Epithelial cell of proximal tubule (primary cell): ENCODE measurements at regions not wholly inside any gene's neighbourhood (a gene's known extent, or its start where the extent isn't known, plus 50 kb on each side); places are given as distances from the start of the nearest gene placed in this dataset.

Experiments used
- DNase-seq: peaks from one replicate; pipeline ENCODE4 v3.0.0-alpha.2; 2011; ENCODE audit warnings: low read depth
- H3K4me3 ChIP-seq: 2 replicates; pipeline ENCODE4 v1.5.1; 2011; ENCODE audit warnings: low read depth, mild to moderate bottlenecking, low read length
- TF ChIP-seq, protein P1 (sequence below): conservative IDR thresholded peaks from 2 replicates; pipeline ENCODE4 v1.5.1; 2012; ENCODE audit warnings: low read depth, mild to moderate bottlenecking, low read length

DNA sequence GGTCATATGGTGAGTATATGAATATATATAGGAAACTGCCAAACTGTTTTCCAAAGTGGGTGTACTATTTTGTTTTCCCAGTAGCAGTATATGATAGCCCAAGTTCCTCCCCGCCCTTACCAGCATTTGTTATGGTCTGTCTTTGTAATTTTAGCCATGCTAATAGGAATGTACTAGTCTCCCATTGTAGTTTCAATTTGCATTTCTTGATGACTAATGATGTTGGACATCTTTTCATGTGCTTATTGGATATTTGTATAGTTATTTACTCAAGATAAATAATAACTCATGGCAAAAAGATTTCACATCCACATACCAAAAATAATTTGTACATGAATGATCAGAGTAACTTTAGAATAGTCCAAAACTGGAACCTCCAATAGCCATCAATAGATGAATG, 75.3 kb upstream of the SERP2 start:
- TF ChIP-seq, protein P1, sequence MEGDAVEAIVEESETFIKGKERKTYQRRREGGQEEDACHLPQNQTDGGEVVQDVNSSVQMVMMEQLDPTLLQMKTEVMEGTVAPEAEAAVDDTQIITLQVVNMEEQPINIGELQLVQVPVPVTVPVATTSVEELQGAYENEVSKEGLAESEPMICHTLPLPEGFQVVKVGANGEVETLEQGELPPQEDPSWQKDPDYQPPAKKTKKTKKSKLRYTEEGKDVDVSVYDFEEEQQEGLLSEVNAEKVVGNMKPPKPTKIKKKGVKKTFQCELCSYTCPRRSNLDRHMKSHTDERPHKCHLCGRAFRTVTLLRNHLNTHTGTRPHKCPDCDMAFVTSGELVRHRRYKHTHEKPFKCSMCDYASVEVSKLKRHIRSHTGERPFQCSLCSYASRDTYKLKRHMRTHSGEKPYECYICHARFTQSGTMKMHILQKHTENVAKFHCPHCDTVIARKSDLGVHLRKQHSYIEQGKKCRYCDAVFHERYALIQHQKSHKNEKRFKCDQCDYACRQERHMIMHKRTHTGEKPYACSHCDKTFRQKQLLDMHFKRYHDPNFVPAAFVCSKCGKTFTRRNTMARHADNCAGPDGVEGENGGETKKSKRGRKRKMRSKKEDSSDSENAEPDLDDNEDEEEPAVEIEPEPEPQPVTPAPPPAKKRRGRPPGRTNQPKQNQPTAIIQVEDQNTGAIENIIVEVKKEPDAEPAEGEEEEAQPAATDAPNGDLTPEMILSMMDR: no peak
- no peak for DNase-seq
- H3K4me3 ChIP-seq: no peak overlapping the region

DNA sequence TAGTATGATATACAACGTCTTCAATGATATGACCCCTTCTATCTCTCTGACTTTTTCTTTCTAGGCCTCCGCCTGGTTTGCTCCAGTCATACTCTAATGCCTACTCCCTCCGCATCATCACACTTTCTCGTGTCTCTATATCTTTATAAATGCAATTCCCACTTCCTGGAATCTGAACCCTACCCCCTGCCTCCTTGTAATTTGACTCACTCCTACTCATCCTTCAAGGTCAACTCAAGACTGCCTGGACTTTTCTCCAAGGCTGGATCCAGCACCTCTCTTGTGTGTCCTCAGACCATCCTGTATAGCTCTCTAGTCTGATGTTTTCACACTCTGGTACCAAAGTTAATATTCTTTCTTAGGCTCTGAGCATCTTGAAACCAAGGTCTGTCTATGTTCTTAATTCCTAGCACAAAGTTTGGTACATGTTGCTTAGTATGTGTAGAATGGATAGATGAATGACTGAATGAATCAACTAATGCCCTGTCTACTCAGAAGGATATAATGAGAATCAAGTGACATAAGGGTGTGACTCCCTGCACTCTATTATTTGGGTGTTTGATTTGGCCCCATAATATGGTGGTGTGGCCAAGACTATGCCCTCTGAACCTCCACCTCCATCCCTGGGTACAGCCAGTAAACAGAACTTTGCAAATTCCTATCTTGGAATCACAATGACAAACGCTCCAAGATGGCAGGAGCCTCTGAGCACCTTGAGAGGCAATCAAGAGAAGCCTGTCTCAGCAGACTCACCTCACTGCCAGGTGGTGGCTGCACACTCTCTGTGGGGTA, 74.3 kb upstream of the SERP2 start:
- DNase-seq: no peak
- H3K4me3 ChIP-seq: no peak overlapping the region

DNA sequence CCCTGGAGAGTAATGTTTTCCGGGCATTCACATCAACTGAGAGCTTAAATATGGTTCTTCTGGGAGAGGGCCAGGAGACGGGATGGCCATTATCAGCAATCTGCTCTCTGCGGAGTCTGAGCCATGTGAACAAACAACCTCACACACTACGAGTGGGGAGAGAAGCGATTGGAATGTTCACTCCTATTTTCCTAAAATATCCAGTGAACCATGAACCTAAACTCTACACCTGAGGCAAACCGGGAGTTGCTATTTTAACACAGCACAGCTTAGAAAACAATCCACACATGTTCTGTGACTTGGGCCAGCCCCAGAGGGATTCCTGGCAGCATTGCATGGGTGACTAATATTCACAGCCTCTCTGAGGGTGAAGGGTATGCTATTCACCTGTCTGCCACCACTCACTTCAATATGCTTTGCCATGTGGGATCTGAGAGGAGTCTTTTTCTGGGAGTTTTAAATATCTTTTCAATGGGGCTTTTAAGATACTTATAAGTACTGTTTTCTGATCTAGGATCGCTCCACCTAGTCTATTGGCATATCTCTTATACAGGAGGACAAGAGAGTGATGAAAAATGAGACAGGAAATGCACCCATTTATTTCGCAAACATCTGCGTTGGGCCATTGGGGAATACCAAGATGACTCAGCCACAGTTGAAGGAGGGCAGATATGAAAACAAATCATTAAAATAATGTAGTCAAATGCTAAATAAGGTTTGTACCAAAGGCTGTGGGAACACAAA, 72.6 kb upstream of the SERP2 start:
- DNase-seq: peak; percentile 97
- TF ChIP-seq, protein P1: no peak
- no peak overlapping the region for H3K4me3 ChIP-seq

More for the DNA sequence above, 74.3 kb upstream of the SERP2 start:
- TF ChIP-seq, protein P1: no peak

DNA sequence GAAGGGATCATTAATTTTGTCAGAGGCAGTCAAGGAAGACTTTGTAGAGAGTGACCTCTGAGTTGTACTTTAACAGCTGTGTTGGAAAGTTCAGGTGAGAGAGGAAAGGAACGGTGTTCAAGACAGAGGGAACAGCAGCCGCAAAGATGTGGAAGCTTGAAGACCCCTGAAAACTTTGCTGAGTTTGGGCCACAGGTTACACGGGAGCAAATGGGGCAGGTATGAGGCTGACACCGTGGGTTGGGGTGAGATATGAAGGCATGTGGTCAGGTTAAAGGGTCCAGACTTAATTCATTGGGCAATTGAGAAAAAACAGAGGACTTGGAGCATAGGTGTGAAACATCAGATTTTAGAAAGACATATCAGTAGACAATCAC, 72.0 kb upstream of the SERP2 start:
- TF ChIP-seq, protein P1: no peak
- DNase-seq: no peak
- H3K4me3 ChIP-seq: no peak overlapping the region

DNA sequence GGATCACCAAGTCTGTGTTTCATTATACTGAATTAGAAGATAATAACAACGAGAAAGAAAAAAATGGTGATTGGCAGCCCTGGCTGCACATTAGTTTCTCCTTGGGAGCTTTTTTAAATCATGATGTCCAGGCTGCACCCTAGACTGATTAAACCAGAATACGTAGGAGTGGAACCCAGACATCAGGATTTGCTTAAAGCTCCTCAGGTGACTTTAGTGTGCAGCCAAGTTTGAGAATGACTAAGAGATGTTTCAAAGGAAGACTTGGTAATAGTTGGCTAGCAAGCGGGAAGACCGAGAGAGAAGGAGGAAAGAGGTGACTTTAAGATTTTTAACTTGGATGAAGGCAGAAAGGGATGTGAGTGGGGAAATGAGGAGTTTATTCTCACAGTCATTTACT, 71.4 kb upstream of the SERP2 start:
- no peak overlapping the region for H3K4me3 ChIP-seq
- TF ChIP-seq, protein P1: no peak
- no peak for DNase-seq

DNA sequence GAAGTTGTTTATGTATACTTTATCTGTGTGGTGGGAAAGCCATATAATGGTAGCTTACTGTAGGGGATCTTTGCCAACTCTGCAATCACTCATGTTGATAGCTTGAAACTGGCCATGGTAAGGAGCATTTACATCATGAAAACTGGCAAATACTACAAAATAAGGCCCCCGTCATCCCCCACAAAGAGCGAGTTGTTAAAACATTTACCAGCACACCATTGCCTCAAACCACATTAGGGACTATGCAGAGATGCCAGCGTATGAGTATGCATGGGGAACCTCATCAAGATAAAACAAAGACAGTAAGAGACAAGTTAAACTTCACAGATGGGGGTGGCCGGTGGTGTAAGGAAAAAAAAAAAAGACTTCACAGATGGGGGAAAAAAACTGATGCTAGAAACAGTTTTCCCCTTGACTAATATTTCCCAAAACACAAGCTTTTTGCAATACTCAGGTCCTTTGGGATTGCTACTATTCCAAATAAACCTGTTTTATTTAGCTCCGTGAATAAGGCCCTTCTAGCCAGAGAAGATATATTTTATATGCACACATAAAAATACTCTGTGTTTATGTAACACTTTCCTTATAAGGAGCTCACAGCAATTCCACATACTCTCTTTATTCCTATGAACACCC, 70.6 kb upstream of the SERP2 start:
- DNase-seq: no peak
- TF ChIP-seq, protein P1: no peak

More for the DNA sequence above, 70.6 kb upstream of the SERP2 start:
- no peak overlapping the region for H3K4me3 ChIP-seq
